Prostate gland (tissue), 2 donors: ENCODE measurements at regions not wholly inside any gene's neighbourhood (a gene's known extent, or its start where the extent isn't known, plus 50 kb on each side); places are given as distances from the start of the nearest gene placed in this dataset.
"Not testable (repeated sequence)": the region's sequence is repeated elsewhere in the genome, so short reads cannot be mapped to it uniquely, and the experiment has no call there.

ENCODE experiments used
- DNase-seq: peaks from one replicate; pipeline ENCODE4 v3.0.0-alpha.2; 2019; ENCODE audit warnings: low spot score
- H3K27ac ChIP-seq, 2 donors: fragments of 200-600 bp; sonication (generic); 2 replicates each; pipeline ENCODE4 v1.5.1; 2017 to 2019
- H3K27me3 ChIP-seq: fragments of 200-600 bp; sonication (generic); replicated peaks from 2 replicates; pipeline ENCODE4 v1.5.1; 2019; ENCODE audit not compliant: insufficient read depth
- H3K36me3 ChIP-seq, 2 donors: fragments of 200-600 bp; sonication (generic); 1 replicate in 1 of 2; 2 replicates in 1 of 2; pipeline versions ENCODE4 v1.5.1 to v1.8.1; 2017 to 2019
- H3K4me1 ChIP-seq: fragments of 200-600 bp; sonication (generic); replicated peaks from 2 replicates; pipeline ENCODE4 v1.5.1; 2019
- H3K4me3 ChIP-seq, 2 donors: fragments of 200-600 bp; sonication (generic); 2 replicates each; pipeline ENCODE4 v1.5.1; 2017 to 2019
- H3K9me3 ChIP-seq: fragments of 200-600 bp; sonication (generic); 2 replicates; pipeline ENCODE4 v1.5.1; 2017
- CTCF ChIP-seq, 4 experiments: fragments of 200-600 bp in 2 of 4; fragments of 450-650 bp in 2 of 4; sonication (generic) in 2 of 4; IDR thresholded peaks; 1 replicate in 3 of 4; 2 replicates in 1 of 4; pipeline ENCODE4 v1.5.1; 2016 to 2019; ENCODE audit warnings: antibody characterized with exemption in 4 of 4, mild to moderate bottlenecking in 2 of 4, moderate library complexity in 2 of 4
- POLR2A ChIP-seq: fragments of 450-650 bp; IDR thresholded peaks from one replicate; pipeline ENCODE4 v1.6.1; 2016; ENCODE audit warnings: antibody characterized with exemption, mild to moderate bottlenecking
- POLR2AphosphoS5 ChIP-seq: sonication (generic); formaldehyde crosslinking; IDR thresholded peaks from one replicate; pipeline ENCODE4 v1.6.1; 2017; ENCODE audit warnings: antibody characterized with exemption
- WGBS: methylation state at CpG from one replicate; pipeline ENCODE4 v1.1.5; 2018; 5-methylcytosine and 5-hydroxymethylcytosine counted together
- intact Hi-C: fragments of 100-400 bp; cut with DNase I; formaldehyde crosslinking; loops from one replicate; pipeline ENCODE4 v1.14.2; 2022

- Histone ChIP-seq H3K36me3 (no peaks in the 10 kb centered on the region), H3K9me3 (no peaks in the 10 kb centered on the region), H3K27me3 (no peaks in the 10 kb centered on the region), H3K4me3 (no peak overlapping the region), H3K27ac (no peak overlapping the region), H3K4me1 (no peaks in the 10 kb centered on the region)
- intact Hi-C loops, result no loop called here
- no peak for DNase-seq
- 93% methylated on average over 3 of the region's 3 CpGs for WGBS
- no peak for TF ChIP-seq CTCF (IDR thresholded peaks at IDR 0.05)
- TF ChIP-seq POLR2AphosphoS5, result no peak
- TF ChIP-seq POLR2A, result no peak
These were observed 114.1 kb downstream of the RAB38 start for GRCh38 chr11:88061111-88061510.

DNA sequence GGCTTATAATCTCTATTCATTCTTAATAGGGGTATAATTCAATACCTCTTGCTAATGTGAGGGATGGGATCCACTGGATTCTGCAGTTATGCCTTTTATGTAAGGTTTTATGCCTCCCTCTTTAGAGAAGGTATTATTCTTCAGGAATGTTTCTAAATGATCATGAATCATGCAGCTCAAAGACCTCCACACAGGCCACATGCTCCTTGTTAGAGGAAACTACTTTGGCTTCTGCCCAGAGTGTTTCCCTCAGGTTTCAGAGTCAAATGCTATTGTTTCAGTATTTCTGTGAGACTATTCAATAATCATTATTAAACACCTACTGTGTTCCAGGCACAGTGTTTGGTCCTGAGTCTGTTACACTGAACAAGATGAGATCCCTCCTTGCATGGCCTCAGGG lies 115.9 kb downstream of the RAB38 start:
- Histone ChIP-seq H3K9me3 (no peaks in the 10 kb centered on the region), H3K4me1 (no peaks in the 10 kb centered on the region), H3K36me3 (no peaks in the 10 kb centered on the region), H3K27ac (no peak overlapping the region), H3K4me3 (no peak overlapping the region), H3K27me3 (no peaks in the 10 kb centered on the region)
- intact Hi-C loops, result no loop called here
- TF ChIP-seq CTCF (IDR thresholded peaks at IDR 0.05), result no peak
- TF ChIP-seq POLR2A, result no peak
- no peak for TF ChIP-seq POLR2AphosphoS5
- DNase-seq, result no peak

- Histone ChIP-seq H3K27ac (no peak overlapping the region), H3K4me3 (no peak overlapping the region), H3K9me3 (no peaks in the 10 kb centered on the region), H3K27me3 (no peaks in the 10 kb centered on the region), H3K4me1 (no peaks in the 10 kb centered on the region), H3K36me3 (no peaks in the 10 kb centered on the region)
- intact Hi-C loops, result no loop called here
- WGBS, result 69% methylated on average over 2 of the region's 2 CpGs
- no peak for DNase-seq
- TF ChIP-seq POLR2AphosphoS5 (no peak), POLR2A (no peak), CTCF (IDR thresholded peaks at IDR 0.05) (no peak)
These were observed 123.8 kb downstream of the RAB38 start for GRCh38 chr11:88051396-88051795.

DNA sequence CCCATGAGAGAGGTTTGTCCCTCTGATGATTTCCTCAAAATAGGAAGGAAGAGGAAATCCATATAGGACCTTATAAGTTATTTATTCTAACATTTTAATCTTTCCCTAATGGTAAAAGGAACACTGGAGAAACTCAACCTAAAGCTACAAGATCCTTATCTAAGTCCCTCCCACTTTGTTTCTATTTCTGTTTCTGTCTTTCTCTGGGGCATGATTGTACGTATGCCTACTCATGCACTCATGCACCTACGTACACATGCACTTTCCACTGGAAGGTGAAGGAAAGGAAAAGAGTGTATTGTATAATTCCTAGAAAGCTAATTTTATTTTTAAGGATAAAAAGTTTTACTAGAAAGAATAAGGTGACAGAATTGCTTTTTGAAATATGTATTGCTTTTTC lies 125.0 kb downstream of the RAB38 start:
- no peaks in the 10 kb centered on the region for H3K4me1 ChIP-seq

GRCh38 chr11:88045288-88045687 lies 130.0 kb downstream of the RAB38 start:
- intact Hi-C loops, H3K27ac ChIP-seq, H3K36me3 ChIP-seq, H3K27me3 ChIP-seq, H3K4me1 ChIP-seq, H3K9me3 ChIP-seq, DNase-seq, H3K4me3 ChIP-seq: not testable (repeated sequence)
- WGBS, result 96% methylated on average over 11 of the region's 11 CpGs

More for the DNA sequence above, 125.0 kb downstream of the RAB38 start:
- no peak overlapping the region for H3K4me3 ChIP-seq
- TF ChIP-seq POLR2AphosphoS5, result no peak
- TF ChIP-seq POLR2A, result no peak
- no peaks in the 10 kb centered on the region for H3K27me3 ChIP-seq
- no peaks in the 10 kb centered on the region for H3K9me3 ChIP-seq
- no peak overlapping the region for H3K27ac ChIP-seq
- no peak for DNase-seq
- 76% methylated on average over 2 of the region's 2 CpGs for WGBS
- intact Hi-C loops, result no loop called here
- no peaks in the 10 kb centered on the region for H3K36me3 ChIP-seq

GRCh38 chr11:88044658-88045057 lies 130.6 kb downstream of the RAB38 start:
- intact Hi-C loops, H3K36me3 ChIP-seq: not testable (repeated sequence)
- WGBS, result 63% methylated on average over 5 of the region's 5 CpGs

More at GRCh38 chr11:88044658-88045057, 130.6 kb downstream of the RAB38 start:
- H3K4me3 ChIP-seq, H3K9me3 ChIP-seq, H3K4me1 ChIP-seq, H3K27me3 ChIP-seq, DNase-seq, H3K27ac ChIP-seq: not testable (repeated sequence)
